Hepatocyte (in vitro differentiated cells): ENCODE measurements at regions not wholly inside any gene's neighbourhood (a gene's known extent, or its start where the extent isn't known, plus 50 kb on each side); places are given as distances from the start of the nearest gene placed in this dataset.

Experiments
- DNase-seq: peaks from one replicate; pipeline ENCODE4 v3.0.0-alpha.2; 2016; ENCODE audit warnings: low spot score
- H2AFZ ChIP-seq: fragments of 200-600 bp; sonication (generic); 2 replicates; pipeline ENCODE4 v1.6.0; 2016; ENCODE audit warnings: antibody characterized with exemption, mild to moderate bottlenecking
- H3K27ac ChIP-seq: fragments of 200-600 bp; sonication (generic); 2 replicates; pipeline ENCODE4 v1.5.1; 2016; ENCODE audit warnings: mild to moderate bottlenecking
- H3K27me3 ChIP-seq: fragments of 200-600 bp; sonication (generic); 2 replicates; pipeline ENCODE4 v1.6.1; 2016
- H3K36me3 ChIP-seq: fragments of 200-600 bp; sonication (generic); replicated peaks from 2 replicates; pipeline ENCODE4 v1.5.1; 2016; ENCODE audit warnings: low read depth; ENCODE audit not compliant: insufficient read depth
- H3K4me1 ChIP-seq: fragments of 200-600 bp; sonication (generic); 2 replicates; pipeline ENCODE4 v1.5.1; 2016; ENCODE audit warnings: mild to moderate bottlenecking, moderate library complexity; ENCODE audit not compliant: insufficient read depth
- H3K4me2 ChIP-seq: fragments of 200-600 bp; sonication (generic); 2 replicates; pipeline ENCODE4 v1.6.0; 2016
- H3K4me3 ChIP-seq: fragments of 200-600 bp; sonication (generic); 2 replicates; pipeline ENCODE4 v1.5.1; 2016; ENCODE audit warnings: mild to moderate bottlenecking
- H3K79me2 ChIP-seq: fragments of 200-600 bp; sonication (generic); 2 replicates; pipeline ENCODE4 v1.6.0; 2017; ENCODE audit warnings: mild to moderate bottlenecking
- H3K9me2 ChIP-seq: fragments of 200-600 bp; sonication (generic); replicated peaks from 2 replicates; pipeline ENCODE4 v1.6.0; 2017; ENCODE audit warnings: mild to moderate bottlenecking; ENCODE audit not compliant: insufficient read depth
- H3K9me3 ChIP-seq: fragments of 200-600 bp; sonication (generic); 2 replicates; pipeline ENCODE4 v1.5.1; 2016; ENCODE audit warnings: low read depth, mild to moderate bottlenecking
- H4K20me1 ChIP-seq: fragments of 200-600 bp; sonication (generic); 2 replicates; pipeline ENCODE4 v1.6.0; 2016; ENCODE audit warnings: mild to moderate bottlenecking; ENCODE audit not compliant: insufficient read depth, poor library complexity, severe bottlenecking
- EZH2 ChIP-seq: fragments of 200-600 bp; sonication (generic); IDR thresholded peaks from 2 replicates; pipeline ENCODE4 v1.6.1; 2016; ENCODE audit warnings: antibody characterized with exemption, mild to moderate bottlenecking, borderline replicate concordance
- EZH2phosphoT487 ChIP-seq: fragments of 200-600 bp; sonication (generic); IDR thresholded peaks from one replicate; pipeline ENCODE4 v1.6.1; 2018; ENCODE audit warnings: antibody characterized with exemption, mild to moderate bottlenecking, low read depth, moderate library complexity; ENCODE audit not compliant: unreplicated experiment, severe bottlenecking
- WGBS: methylation state at CpG from one replicate; pipeline ENCODE4 v1.1.6; 2016; ENCODE audit warnings: low lambda C conversion rate; ENCODE audit errors: missing lambda C conversion rate; 5-methylcytosine and 5-hydroxymethylcytosine counted together
- TF ChIP-seq, protein P1 (sequence below): fragments of 200-600 bp; sonication (generic); IDR thresholded peaks from 2 replicates; pipeline ENCODE4 v1.5.1; 2016; ENCODE audit warnings: antibody characterized with exemption, mild to moderate bottlenecking; ENCODE audit not compliant: poor library complexity

DNA sequence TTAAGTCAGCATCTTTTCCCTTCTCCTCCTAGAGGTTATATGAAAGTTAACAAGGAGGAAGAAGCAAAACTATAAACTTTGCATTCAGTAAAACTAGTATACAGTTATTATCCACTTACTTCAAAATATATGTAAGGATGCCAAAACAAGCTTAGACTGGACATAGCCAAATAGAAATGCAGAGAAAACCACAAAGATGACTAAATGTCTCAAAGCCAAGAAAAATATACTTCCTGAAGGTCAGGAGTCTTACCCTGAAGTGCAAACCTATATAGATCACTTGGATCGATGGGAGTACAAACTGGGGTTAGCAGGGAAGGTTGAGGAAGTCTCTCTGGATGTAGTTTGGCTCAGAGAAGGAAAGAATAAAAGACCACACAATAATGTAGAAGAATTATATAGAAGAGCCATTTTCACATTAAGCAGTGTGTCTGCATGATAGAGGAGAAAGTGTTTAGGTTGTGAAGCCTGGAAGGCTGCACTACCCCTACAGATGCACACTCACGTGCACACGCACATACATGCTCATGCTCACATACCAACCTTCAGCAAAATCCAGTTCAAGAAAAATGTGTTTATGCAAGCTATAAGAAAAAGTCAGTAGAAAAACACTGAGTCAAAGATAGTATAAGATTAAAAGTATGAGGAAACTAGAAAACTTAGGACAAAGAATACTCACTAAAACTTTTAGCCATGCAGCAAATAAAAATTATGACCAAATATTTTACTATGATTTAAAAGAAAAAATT is 112.1 kb upstream of the RXFP2 start:
- no peaks in the 10 kb centered on the region for H3K79me2 ChIP-seq
- H3K27ac ChIP-seq: no peak overlapping the region
- H3K36me3 ChIP-seq: no peaks in the 10 kb centered on the region
- no peaks in the 10 kb centered on the region for H3K9me3 ChIP-seq
- H3K9me2 ChIP-seq: no peaks in the 10 kb centered on the region
- H2AFZ ChIP-seq: no peak overlapping the region
- WGBS: 92% methylated on average over 3 of the region's 3 CpGs
- no peaks in the 10 kb centered on the region for H3K27me3 ChIP-seq
- H3K4me2 ChIP-seq: no peak overlapping the region
- H4K20me1 ChIP-seq: no peaks in the 10 kb centered on the region
- H3K4me1 ChIP-seq: no peaks in the 10 kb centered on the region
- no peak for DNase-seq
- TF ChIP-seq EZH2phosphoT487: no peak
- TF ChIP-seq, protein P1, sequence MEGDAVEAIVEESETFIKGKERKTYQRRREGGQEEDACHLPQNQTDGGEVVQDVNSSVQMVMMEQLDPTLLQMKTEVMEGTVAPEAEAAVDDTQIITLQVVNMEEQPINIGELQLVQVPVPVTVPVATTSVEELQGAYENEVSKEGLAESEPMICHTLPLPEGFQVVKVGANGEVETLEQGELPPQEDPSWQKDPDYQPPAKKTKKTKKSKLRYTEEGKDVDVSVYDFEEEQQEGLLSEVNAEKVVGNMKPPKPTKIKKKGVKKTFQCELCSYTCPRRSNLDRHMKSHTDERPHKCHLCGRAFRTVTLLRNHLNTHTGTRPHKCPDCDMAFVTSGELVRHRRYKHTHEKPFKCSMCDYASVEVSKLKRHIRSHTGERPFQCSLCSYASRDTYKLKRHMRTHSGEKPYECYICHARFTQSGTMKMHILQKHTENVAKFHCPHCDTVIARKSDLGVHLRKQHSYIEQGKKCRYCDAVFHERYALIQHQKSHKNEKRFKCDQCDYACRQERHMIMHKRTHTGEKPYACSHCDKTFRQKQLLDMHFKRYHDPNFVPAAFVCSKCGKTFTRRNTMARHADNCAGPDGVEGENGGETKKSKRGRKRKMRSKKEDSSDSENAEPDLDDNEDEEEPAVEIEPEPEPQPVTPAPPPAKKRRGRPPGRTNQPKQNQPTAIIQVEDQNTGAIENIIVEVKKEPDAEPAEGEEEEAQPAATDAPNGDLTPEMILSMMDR: no peak
- TF ChIP-seq EZH2: no peak
- no peak overlapping the region for H3K4me3 ChIP-seq

DNA sequence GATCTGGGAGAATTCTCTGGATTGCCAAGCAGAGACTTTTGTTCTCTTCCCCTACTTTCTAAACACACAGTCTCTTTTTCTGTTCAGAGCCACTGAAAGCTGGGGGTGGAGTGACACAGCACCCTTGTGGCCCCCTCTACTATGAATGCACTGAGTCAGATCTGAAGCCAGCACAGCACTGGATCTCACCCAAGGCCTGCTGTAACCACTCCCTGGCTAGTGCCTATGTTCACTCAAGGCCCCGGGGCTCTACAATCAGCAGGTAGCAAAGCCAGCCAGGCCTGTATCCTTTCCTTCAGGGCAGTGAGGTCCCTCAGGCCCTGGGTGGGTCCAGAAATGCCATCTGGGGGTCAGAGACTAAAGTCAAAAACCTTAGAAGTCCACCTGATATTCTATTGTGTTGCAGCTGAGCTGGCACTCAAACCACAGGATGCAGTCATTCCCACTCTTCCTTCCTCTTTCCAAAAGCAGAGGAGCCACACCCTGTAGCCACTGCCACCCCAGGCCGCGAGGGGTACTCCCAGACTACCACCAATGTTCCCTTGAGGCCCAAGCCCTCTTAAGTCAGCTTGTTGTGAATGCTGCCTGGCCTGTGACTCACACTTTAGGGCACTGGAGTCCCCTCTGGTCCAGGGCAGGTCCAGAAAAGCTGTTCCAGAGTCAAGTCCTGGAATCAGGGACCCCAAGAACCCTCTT is 110.1 kb upstream of the RXFP2 start:
- no peak for DNase-seq
- H3K79me2 ChIP-seq: no peaks in the 10 kb centered on the region
- H3K4me1 ChIP-seq: no peaks in the 10 kb centered on the region
- H3K4me3 ChIP-seq: no peak overlapping the region
- no peaks in the 10 kb centered on the region for H3K27me3 ChIP-seq
- no peak overlapping the region for H3K27ac ChIP-seq
- no peaks in the 10 kb centered on the region for H3K9me2 ChIP-seq
- 51% methylated on average over 3 of the region's 3 CpGs for WGBS
- no peaks in the 10 kb centered on the region for H4K20me1 ChIP-seq
- TF ChIP-seq EZH2phosphoT487: no peak
- TF ChIP-seq, protein P1: no peak
- no peak for TF ChIP-seq EZH2
- H3K36me3 ChIP-seq: no peaks in the 10 kb centered on the region
- no peaks in the 10 kb centered on the region for H3K9me3 ChIP-seq
- H2AFZ ChIP-seq: no peak overlapping the region
- H3K4me2 ChIP-seq: no peak overlapping the region

DNA sequence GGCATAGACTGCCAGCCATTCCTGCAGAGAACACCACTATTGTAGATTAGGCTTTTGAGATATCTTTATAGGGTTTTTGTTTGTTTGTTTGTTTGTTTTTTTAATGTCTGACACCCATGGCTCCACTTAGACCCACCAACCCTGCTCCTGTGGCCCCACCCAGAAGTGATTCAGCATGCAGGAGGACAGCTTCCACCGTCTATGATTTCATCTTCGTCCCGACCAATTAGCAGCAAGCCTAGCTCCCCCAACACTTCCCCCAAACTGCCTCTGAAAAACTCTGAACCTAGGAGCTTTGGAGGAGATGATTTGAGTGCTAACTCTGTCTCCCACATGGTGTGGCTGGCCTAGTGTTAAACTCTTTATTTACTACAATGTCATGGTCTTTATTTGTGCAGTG is 108.3 kb upstream of the RXFP2 start:
- WGBS: 55% methylated on average over 3 of the region's 3 CpGs
- no peak overlapping the region for H3K4me2 ChIP-seq

More for the DNA sequence above, 108.3 kb upstream of the RXFP2 start:
- Histone ChIP-seq H3K36me3 (no peaks in the 10 kb centered on the region), H3K27me3 (no peaks in the 10 kb centered on the region), H3K27ac (no peak overlapping the region), H3K79me2 (no peaks in the 10 kb centered on the region), H3K9me2 (no peaks in the 10 kb centered on the region), H4K20me1 (no peaks in the 10 kb centered on the region), H3K4me1 (no peaks in the 10 kb centered on the region), H3K9me3 (no peaks in the 10 kb centered on the region), H2AFZ (no peak overlapping the region), H3K4me3 (no peak overlapping the region)
- TF ChIP-seq EZH2phosphoT487 (no peak), EZH2 (no peak)
- TF ChIP-seq, protein P1: no peak
- no peak for DNase-seq
